Activated naive CD4-positive, alpha-beta T cell treated with anti-CD3 and anti-CD28 coated beads, Interleukin-2, amount 50 U/mL, for 72 hours (primary cell): ENCODE measurements at regions not wholly inside any gene's neighbourhood (a gene's known extent, or its start where the extent isn't known, plus 50 kb on each side); places are given as distances from the start of the nearest gene placed in this dataset.

Experiments
- ATAC-seq, 2 donors: fragments of 150-1000 bp; cut with Tn5 transposase; 2 replicates each; pipeline ENCODE4 v1.10.0; 2021; ENCODE audit warnings: mild to moderate bottlenecking in 2 of 2, moderate library complexity in 2 of 2
- DNase-seq, 2 donors: peaks; one replicate each; pipeline ENCODE4 v3.0.0; 2021 to 2022; ENCODE audit warnings: low spot score in 2 of 2
- H3K27ac Mint-ChIP-seq, 2 donors: one replicate each; pipeline ENCODE4 v1.8.0; 2022; ENCODE audit warnings: mild to moderate bottlenecking in 2 of 2, mixed read lengths in 2 of 2
- H3K36me3 Mint-ChIP-seq, 2 donors: one replicate each; pipeline ENCODE4 v1.8.0; 2022; ENCODE audit warnings: mixed read lengths in 2 of 2
- H3K9me3 Mint-ChIP-seq, 2 donors: one replicate each; pipeline ENCODE4 v1.8.0; 2022; ENCODE audit warnings: mixed read lengths in 2 of 2

GRCh38 chr2:151197184-151198108, 64.2 kb downstream of the RBM43 start:
- Mint-ChIP-seq H3K27ac (no peak overlapping the region), H3K9me3 (peaks cover 0 to 4% of the 10 kb centered on the region in 2 donors), H3K36me3 (no peaks in the 10 kb centered on the region)
- no peak for DNase-seq
- ATAC-seq = no peak

- ATAC-seq = no peak
- DNase-seq = no peak
- no peaks in the 10 kb centered on the region for H3K36me3 Mint-ChIP-seq
- no peaks in the 10 kb centered on the region for H3K9me3 Mint-ChIP-seq
- no peak overlapping the region for H3K27ac Mint-ChIP-seq
Measured at GRCh38 chr2:151193576-151193975, 68.1 kb downstream of the RBM43 start.

- no peak for ATAC-seq
Measured at GRCh38 chr2:151192681-151193080, 69.0 kb downstream of the RBM43 start.

GRCh38 chr2:151191001-151191400, 70.7 kb downstream of the RBM43 start:
- Mint-ChIP-seq H3K27ac (no peak overlapping the region), H3K36me3 (peaks cover 0 to 3% of the 10 kb centered on the region in 2 donors), H3K9me3 (no peaks in the 10 kb centered on the region)
- ATAC-seq (no peak), DNase-seq (no peak)

More at GRCh38 chr2:151192681-151193080, 69.0 kb downstream of the RBM43 start:
- DNase-seq = no peak
- Mint-ChIP-seq H3K36me3 (no peaks in the 10 kb centered on the region), H3K27ac (no peak overlapping the region), H3K9me3 (no peaks in the 10 kb centered on the region)

GRCh38 chr2:151189125-151189524, 72.5 kb downstream of the RBM43 start:
- no peak overlapping the region for H3K27ac Mint-ChIP-seq
- DNase-seq = no peak
- no peaks in the 10 kb centered on the region for H3K9me3 Mint-ChIP-seq
- ATAC-seq = no peak
- H3K36me3 Mint-ChIP-seq = peaks cover 0 to 4% of the 10 kb centered on the region in 2 donors

GRCh38 chr2:151186011-151186410, 75.7 kb downstream of the RBM43 start:
- H3K36me3 Mint-ChIP-seq = peaks cover 0 to 4% of the 10 kb centered on the region in 2 donors
- H3K9me3 Mint-ChIP-seq = no peaks in the 10 kb centered on the region
- H3K27ac Mint-ChIP-seq = no peak overlapping the region
- ATAC-seq = no peak
- no peak for DNase-seq

GRCh38 chr2:151182899-151183809, 78.5 kb downstream of the RBM43 start:
- no peak overlapping the region for H3K27ac Mint-ChIP-seq
- DNase-seq (no peak), ATAC-seq (no peak)
- H3K9me3 Mint-ChIP-seq = no peaks in the 10 kb centered on the region
- peaks cover 0 to 4% of the 10 kb centered on the region in 2 donors for H3K36me3 Mint-ChIP-seq

- H3K9me3 Mint-ChIP-seq = no peaks in the 10 kb centered on the region
- no peak for DNase-seq
Measured at GRCh38 chr2:151182396-151182795, 79.3 kb downstream of the RBM43 start.

GRCh38 chr2:151181524-151181923, 80.1 kb downstream of the RBM43 start:
- H3K9me3 Mint-ChIP-seq = no peaks in the 10 kb centered on the region
- DNase-seq = no peak
- peaks cover 0 to 4% of the 10 kb centered on the region in 2 donors for H3K36me3 Mint-ChIP-seq
- ATAC-seq = no peak
- no peak overlapping the region for H3K27ac Mint-ChIP-seq

More at GRCh38 chr2:151182396-151182795, 79.3 kb downstream of the RBM43 start:
- no peak for ATAC-seq
- H3K36me3 Mint-ChIP-seq = peaks cover 0 to 4% of the 10 kb centered on the region in 2 donors
- no peak overlapping the region for H3K27ac Mint-ChIP-seq

- no peak overlapping the region for H3K27ac Mint-ChIP-seq
- no peak for ATAC-seq
- no peaks in the 10 kb centered on the region for H3K9me3 Mint-ChIP-seq
- no peak for DNase-seq
- H3K36me3 Mint-ChIP-seq = no peaks in the 10 kb centered on the region
Measured at GRCh38 chr2:151180123-151180522, 81.5 kb downstream of the RBM43 start.

- DNase-seq = no peak
- no peak for ATAC-seq
- Mint-ChIP-seq H3K27ac (no peak overlapping the region), H3K9me3 (no peaks in the 10 kb centered on the region), H3K36me3 (no peaks in the 10 kb centered on the region)
Measured at GRCh38 chr2:151178207-151178606, 83.5 kb downstream of the RBM43 start.

GRCh38 chr2:151177756-151178155, 83.9 kb downstream of the RBM43 start:
- no peaks in the 10 kb centered on the region for H3K36me3 Mint-ChIP-seq
- ATAC-seq (no peak), DNase-seq (no peak)
- H3K27ac Mint-ChIP-seq = no peak overlapping the region
- no peaks in the 10 kb centered on the region for H3K9me3 Mint-ChIP-seq

GRCh38 chr2:151176661-151177060, 85.0 kb downstream of the RBM43 start:
- H3K27ac Mint-ChIP-seq = no peak overlapping the region
- DNase-seq = no peak
- no peaks in the 10 kb centered on the region for H3K9me3 Mint-ChIP-seq
- no peaks in the 10 kb centered on the region for H3K36me3 Mint-ChIP-seq
- no peak for ATAC-seq

- Mint-ChIP-seq H3K27ac (no peak overlapping the region), H3K36me3 (no peaks in the 10 kb centered on the region), H3K9me3 (no peaks in the 10 kb centered on the region)
- DNase-seq (no peak), ATAC-seq (no peak)
Measured at GRCh38 chr2:151175864-151176263, 85.8 kb downstream of the RBM43 start.

GRCh38 chr2:151174127-151174526, 87.5 kb downstream of the RBM43 start:
- no peak overlapping the region for H3K27ac Mint-ChIP-seq
- ATAC-seq (no peak), DNase-seq (no peak)
- no peaks in the 10 kb centered on the region for H3K36me3 Mint-ChIP-seq
- H3K9me3 Mint-ChIP-seq = no peaks in the 10 kb centered on the region

- Mint-ChIP-seq H3K9me3 (no peaks in the 10 kb centered on the region), H3K36me3 (no peaks in the 10 kb centered on the region), H3K27ac (no peak overlapping the region)
- no peak for ATAC-seq
- DNase-seq = no peak
Measured at GRCh38 chr2:151171186-151171585, 90.5 kb downstream of the RBM43 start.

- ATAC-seq = no peak
- DNase-seq = no peak
- no peaks in the 10 kb centered on the region for H3K36me3 Mint-ChIP-seq
Measured at GRCh38 chr2:151166410-151166809, 95.3 kb downstream of the RBM43 start.

More at GRCh38 chr2:151166410-151166809, 95.3 kb downstream of the RBM43 start:
- no peaks in the 10 kb centered on the region for H3K9me3 Mint-ChIP-seq
- no peak overlapping the region for H3K27ac Mint-ChIP-seq
